ENCODE measurements at regions not wholly inside any gene's neighbourhood (a gene's known extent, or its start where the extent isn't known, plus 50 kb on each side); places are given as distances from the start of the nearest gene placed in this dataset.

- no peak overlapping the region for H2BK12ac ChIP-seq (ENCODE audit: low read depth, low read length)
- H3K23ac ChIP-seq (ENCODE audit: insufficient read length): no peak overlapping the region
- no peak overlapping the region for H3K14ac ChIP-seq (ENCODE audit: insufficient read length)
- H3K27me3 ChIP-seq (replicated peaks in 1 of 4; ENCODE audit: control insufficient read depth in 3 of 4, extremely low read depth in 1 of 4, insufficient read depth in 3 of 4, low read length in 3 of 4): no peaks in the 10 kb centered on the region
- FAIRE-seq (no peak), DNase-seq (ENCODE audit: low read depth in 1 of 2, low spot score in 2 of 2) (no peak)
- no peak overlapping the region for H2AK5ac ChIP-seq (ENCODE audit: low read depth, low read length)
- H3K4me1 ChIP-seq (replicated peaks in 1 of 4; ENCODE audit: control insufficient read depth in 3 of 4, insufficient read depth in 4 of 4, low read length in 3 of 4): no peaks in the 10 kb centered on the region
- ChIA-PET POLR2A (ENCODE audit: partially characterized antibody) (no interaction called here), CTCF (ENCODE audit: partially characterized antibody) (interaction anchor here (1.5 kb wide), 1 partner anchor 129 kb away, joined by 5 read pairs; no protein-coding TSS in a partner anchor)
- no peak overlapping the region for H2BK5ac ChIP-seq (ENCODE audit: low read depth, low read length)
- H4K20me1 ChIP-seq (replicated peaks in 1 of 2; ENCODE audit: control insufficient read depth in 1 of 2, insufficient read depth in 2 of 2, low read length in 2 of 2): no peaks in the 10 kb centered on the region
- no peaks in the 10 kb centered on the region for H3K79me2 ChIP-seq (ENCODE audit: control insufficient read depth in 1 of 2, insufficient read depth in 2 of 2, low read length in 2 of 2)
- H2BK120ac ChIP-seq (replicated peaks; ENCODE audit: low read depth, low read length): no peak overlapping the region
- no peak overlapping the region for H3K56ac ChIP-seq (replicated peaks; ENCODE audit: insufficient read length, low read depth, low read length)
- H3K4ac ChIP-seq (replicated peaks; ENCODE audit: insufficient read length, low read depth, low read length): no peak overlapping the region
- no peak overlapping the region for H3K9ac ChIP-seq (replicated peaks in 1 of 4; ENCODE audit: extremely low read depth in 1 of 4, low read depth in 3 of 4, low read length in 3 of 4)
- H4K91ac ChIP-seq (replicated peaks; ENCODE audit: insufficient read length, low read length): no peak overlapping the region
- no peak overlapping the region for H3K27ac ChIP-seq (ENCODE audit: low read depth, low read length)
- H3K18ac ChIP-seq (ENCODE audit: extremely low read depth, low read length): no peak overlapping the region
- H3K9me3 ChIP-seq (ENCODE audit: insufficient read depth in 2 of 2, low read depth in 1 of 2, low read length in 1 of 2): no peaks in the 10 kb centered on the region
- no peaks in the 10 kb centered on the region; the same call in 1 of the 2 replicates for H3K23me2 ChIP-seq (ENCODE audit: low read depth, low read length)
- H3K36me3 ChIP-seq (ENCODE audit: control insufficient read depth in 2 of 4, insufficient read depth in 4 of 4, low read length in 3 of 4): no peaks in the 10 kb centered on the region
- no peak overlapping the region for H3K4me3 ChIP-seq (ENCODE audit: extremely low read depth in 1 of 4, insufficient read depth in 2 of 4, low read depth in 3 of 4, low read length in 4 of 4)
- no peak overlapping the region for H2BK20ac ChIP-seq (ENCODE audit: low read length)
- no peaks in the 10 kb centered on the region for H3K79me1 ChIP-seq (ENCODE audit: low read depth, low read length)
- H4K8ac ChIP-seq (ENCODE audit: extremely low read depth, insufficient read depth, low read length): no peak overlapping the region
- no peak overlapping the region for H2BK15ac ChIP-seq (ENCODE audit: low read length)
- 86% methylated on average over 4 of the region's 4 CpGs; no CpG with 5 or more reads in 1 of the 2 experiments for WGBS, 2 experiments (ENCODE audit: extremely low coverage in 1 of 2, insufficient coverage in 1 of 2, insufficient read length in 1 of 2, insufficient replicate concordance in 2 of 2, low coverage in 1 of 2, low lambda C conversion rate in 2 of 2, missing lambda C conversion rate in 1 of 2)
- no peak overlapping the region for H3K4me2 ChIP-seq (ENCODE audit: insufficient read depth in 1 of 2, low read depth in 2 of 2, low read length in 2 of 2)
- no peak overlapping the region for H4K5ac ChIP-seq (ENCODE audit: insufficient read length, low read depth, low read length)
- H2AFZ ChIP-seq (ENCODE audit: low read length): no peak overlapping the region
- TF ChIP-seq CEBPB (IDR thresholded peaks at IDR 0.05; ENCODE audit: low read depth, low read length): no peak
- no peak for TF ChIP-seq CHD2 (IDR thresholded peaks at IDR 0.05; ENCODE audit: low read length)
- TF ChIP-seq CHD1 (IDR thresholded peaks at IDR 0.05; ENCODE audit: low read depth, low read length): no peak
- no peak for TF ChIP-seq GABPA (IDR thresholded peaks at IDR 0.05; ENCODE audit: borderline replicate concordance, insufficient read depth, low read length)
- no peak for TF ChIP-seq YY1 (IDR thresholded peaks at IDR 0.05; ENCODE audit: low read depth, low read length)
- TF ChIP-seq JUND (IDR thresholded peaks at IDR 0.05; ENCODE audit: low read length): no peak
- no peak for TF ChIP-seq ZNF274 (IDR thresholded peaks at IDR 0.05; ENCODE audit: borderline replicate concordance, extremely low read depth, low read length)
- no peak for TF ChIP-seq TAF1 (IDR thresholded peaks at IDR 0.05; ENCODE audit: low read depth, low read length)
- no peak for TF ChIP-seq CREB1 (IDR thresholded peaks at IDR 0.05)
- TF ChIP-seq SIX5 (IDR thresholded peaks at IDR 0.05; ENCODE audit: low read depth, low read length): no peak
- TF ChIP-seq PHF8 (conservative IDR thresholded peaks at IDR 0.05; ENCODE audit: low read depth, low read length): no peak
- no peak for TF ChIP-seq EGR1 (IDR thresholded peaks at IDR 0.05; ENCODE audit: borderline replicate concordance, low read depth, low read length)
- no peak for TF ChIP-seq CTBP2 (IDR thresholded peaks at IDR 0.05; ENCODE audit: borderline replicate concordance, insufficient read depth, insufficient read length, low read length)
- no peak for TF ChIP-seq FOSL1 (IDR thresholded peaks at IDR 0.05; ENCODE audit: insufficient read depth, low read depth, low read length)
- no peak for TF ChIP-seq POLR2AphosphoS5 (IDR thresholded peaks at IDR 0.05; ENCODE audit: low read depth, low read length)
- no peak for TF ChIP-seq TBP (IDR thresholded peaks at IDR 0.05; ENCODE audit: low read depth, low read length)
These were observed 170.0 kb upstream of the ZNF32 start for GRCh38 chr10:43818687-43819086.

All from H1 (cell line).